ENCODE measurements at regions not wholly inside any gene's neighbourhood (a gene's known extent, or its start where the extent isn't known, plus 50 kb on each side); places are given as distances from the start of the nearest gene placed in this dataset.

DNA sequence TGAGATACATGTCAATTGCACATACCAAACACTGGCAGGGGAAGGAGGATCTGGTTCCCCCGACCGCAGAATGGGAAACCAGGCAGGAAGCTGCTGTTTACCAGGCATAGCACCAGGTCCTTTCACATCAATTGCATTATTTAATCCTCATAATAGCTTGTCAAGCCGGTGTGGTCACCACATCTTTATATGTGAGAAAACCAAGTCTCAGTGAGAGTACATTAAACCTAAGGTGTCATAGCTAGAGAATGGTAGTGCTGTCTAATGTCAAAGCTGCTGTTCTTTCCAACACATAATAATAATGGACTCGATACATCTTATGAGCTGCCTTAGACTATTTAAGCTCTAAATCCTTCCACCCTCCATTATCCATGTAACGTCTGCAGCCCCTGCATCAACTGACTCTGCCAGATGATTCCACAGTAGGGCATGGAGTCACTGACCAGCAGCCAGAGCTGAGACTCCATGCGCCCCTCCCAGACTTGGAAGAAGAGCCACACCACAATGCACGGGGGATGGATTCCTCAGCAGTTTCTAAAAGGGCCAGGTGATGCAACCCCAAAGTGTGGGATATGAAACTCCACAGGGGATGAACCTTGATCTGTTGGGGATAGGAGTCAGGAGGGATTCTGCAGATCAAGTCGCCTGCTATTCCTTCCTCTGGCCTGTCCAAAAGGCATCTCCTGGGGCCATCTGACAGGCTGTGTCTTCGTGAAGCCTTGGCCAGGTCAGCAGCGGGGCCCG, 71.8 kb downstream of the GPR6 start:
- dilution Hi-C loops (cut with MboI; ENCODE audit: extremely low pct_ligation_motif_present, low sequenced_read_pairs) = no loop called here
- H3K36me3 ChIP-seq (ENCODE audit: control insufficient read depth in 2 of 2, extremely low read depth in 1 of 2, insufficient read depth in 2 of 2, low read length in 2 of 2) = no peaks in the 10 kb centered on the region
- CTCF ChIA-PET = interaction anchor here (0.8 to 3.1 kb wide), 6 partner anchors 10 to 522 kb away, joined by 3 to 26 read pairs (median 4); no protein-coding TSS in a partner anchor

More for the DNA sequence above, 71.8 kb downstream of the GPR6 start:
- no TSS peak for BruUV-seq (replicated peaks)
- TF ChIP-seq, protein P1, sequence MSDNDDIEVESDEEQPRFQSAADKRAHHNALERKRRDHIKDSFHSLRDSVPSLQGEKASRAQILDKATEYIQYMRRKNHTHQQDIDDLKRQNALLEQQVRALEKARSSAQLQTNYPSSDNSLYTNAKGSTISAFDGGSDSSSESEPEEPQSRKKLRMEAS (IDR thresholded peaks at IDR 0.05; ENCODE audit: insufficient read depth, insufficient read length) = no peak
- TF ChIP-seq JUN (IDR thresholded peaks at IDR 0.05; ENCODE audit: borderline replicate concordance, insufficient read depth, insufficient read length, low read depth) (no peak), CTCF (IDR thresholded peaks at IDR 0.05; ENCODE audit: extremely low read depth in 1 of 2, insufficient read depth in 1 of 2, low read depth in 1 of 2, low read length in 2 of 2) (no peak), POLR2A (IDR thresholded peaks at IDR 0.05; ENCODE audit: low read depth, low read length) (no peak), GATA2 (IDR thresholded peaks at IDR 0.05; ENCODE audit: insufficient read depth, insufficient read length, low read depth, low read length) (no peak), EZH2 (IDR thresholded peaks at IDR 0.05; ENCODE audit: borderline replicate concordance, low read depth, low read length, severe bottlenecking) (no peak), POLR2AphosphoS5 (IDR thresholded peaks at IDR 0.05; ENCODE audit: insufficient read depth, low read depth, low read length) (no peak)
- Histone ChIP-seq H3K9ac (replicated peaks; ENCODE audit: extremely low read depth, insufficient read depth, low read length) (no peak overlapping the region), H4K20me1 (replicated peaks; ENCODE audit: control insufficient read depth, extremely low read depth, insufficient read depth, low read length) (no peaks in the 10 kb centered on the region), H3K4me1 (ENCODE audit: control insufficient read depth, extremely low read depth, insufficient read depth, low read length) (no peaks in the 10 kb centered on the region), H3K9me3 (replicated peaks; ENCODE audit: control insufficient read depth, insufficient read depth, low read length) (no peaks in the 10 kb centered on the region), H3K4me2 (ENCODE audit: insufficient read depth, low read length) (no peak overlapping the region), H3K27me3 (ENCODE audit: control insufficient read depth in 2 of 2, insufficient read depth in 2 of 2, low read length in 2 of 2) (peaks cover 6 to 23% of the 10 kb centered on the region in 2 experiments), H3K9me1 (replicated peaks; ENCODE audit: control insufficient read depth, extremely low read depth, insufficient read depth, low read length) (no peaks in the 10 kb centered on the region), H3K4me3 (replicated peaks in 1 of 3; ENCODE audit: insufficient read depth in 1 of 3, low read depth in 1 of 3, low read length in 3 of 3) (no peak overlapping the region), H3K79me2 (ENCODE audit: control insufficient read depth, insufficient read depth, low read length) (no peaks in the 10 kb centered on the region), H2AFZ (ENCODE audit: low read depth, low read length) (no peak overlapping the region), H3K27ac (ENCODE audit: insufficient read depth, low read depth, low read length) (no peak overlapping the region)
- intact Hi-C loops (cut with micrococcal nuclease) = no loop called here
- DNase-seq (ENCODE audit: low read depth, low spot score) = no peak
- POLR2A ChIA-PET = no interaction called here
- FAIRE-seq = no peak

All from endothelial cell of umbilical vein (primary cell).